Loucy (cell line): ENCODE measurements at regions not wholly inside any gene's neighbourhood (a gene's known extent, or its start where the extent isn't known, plus 50 kb on each side); places are given as distances from the start of the nearest gene placed in this dataset.
"Not testable (repeated sequence)": the region's sequence is repeated elsewhere in the genome, so short reads cannot be mapped to it uniquely, and the experiment has no call there.

Source experiments
- H2AFZ ChIP-seq: fragments of 200-600 bp; sonication (generic); 2 replicates; pipeline ENCODE4 v1.6.0; 2016; ENCODE audit warnings: antibody characterized with exemption, mild to moderate bottlenecking, low read length, moderate library complexity
- H3F3A ChIP-seq: fragments of 200-600 bp; 2 replicates; pipeline ENCODE4 v1.6.0; 2016; ENCODE audit warnings: antibody characterized with exemption, low read depth, mild to moderate bottlenecking
- H3K27me3 ChIP-seq: fragments of 200-600 bp; sonication (generic); 2 replicates; pipeline ENCODE4 v1.6.1; 2014; ENCODE audit warnings: low read length, mild to moderate bottlenecking; ENCODE audit not compliant: insufficient read depth, poor library complexity, severe bottlenecking
- H3K36me3 ChIP-seq: fragments of 200-600 bp; sonication (generic); 2 replicates; pipeline ENCODE4 v1.6.1; 2016; ENCODE audit warnings: low read length; ENCODE audit not compliant: insufficient read depth
- H3K4me1 ChIP-seq: fragments of 200-600 bp; sonication (generic); 2 replicates; pipeline ENCODE4 v1.5.1; 2014; ENCODE audit warnings: low read length, mild to moderate bottlenecking; ENCODE audit not compliant: insufficient read depth, poor library complexity, severe bottlenecking
- H3K4me2 ChIP-seq: fragments of 200-600 bp; sonication (generic); 2 replicates; pipeline ENCODE4 v1.6.0; 2014; ENCODE audit warnings: antibody characterized with exemption, low read length, low read depth, mild to moderate bottlenecking; ENCODE audit not compliant: poor library complexity, severe bottlenecking
- H3K4me3 ChIP-seq: fragments of 200-600 bp; sonication (generic); 2 replicates; pipeline ENCODE4 v1.5.1; 2014; ENCODE audit warnings: low read length, mild to moderate bottlenecking, mixed read lengths; ENCODE audit not compliant: poor library complexity, severe bottlenecking
- H3K79me2 ChIP-seq: fragments of 200-600 bp; sonication (generic); 2 replicates; pipeline ENCODE4 v1.6.1; 2014; ENCODE audit warnings: low read length; ENCODE audit not compliant: insufficient read depth
- H3K9ac ChIP-seq: fragments of 200-600 bp; sonication (generic); 2 replicates; pipeline ENCODE4 v1.6.0; 2014; ENCODE audit warnings: mild to moderate bottlenecking, low read depth, low read length, moderate library complexity; ENCODE audit not compliant: poor library complexity, severe bottlenecking
- H3K9me2 ChIP-seq: fragments of 200-600 bp; sonication (generic); replicated peaks from 2 replicates; pipeline ENCODE4 v1.6.1; 2016; ENCODE audit warnings: low read depth, low read length, mixed read lengths
- H3K9me3 ChIP-seq: fragments of 200-600 bp; sonication (generic); 2 replicates; pipeline ENCODE4 v1.6.1; 2014; ENCODE audit warnings: mild to moderate bottlenecking, antibody characterized with exemption, low read length, low read depth; ENCODE audit not compliant: insufficient read depth
- H4K20me1 ChIP-seq: fragments of 200-600 bp; sonication (generic); 2 replicates; pipeline ENCODE4 v1.6.0; 2014; ENCODE audit warnings: antibody characterized with exemption, low read length, mild to moderate bottlenecking; ENCODE audit not compliant: insufficient read depth, poor library complexity, severe bottlenecking
- CTCF ChIP-seq: fragments of 200-600 bp; sonication (generic); conservative IDR thresholded peaks from 2 replicates; pipeline ENCODE4 v1.5.1; 2014; ENCODE audit warnings: mild to moderate bottlenecking, antibody characterized with exemption, low read length
- EZH2phosphoT487 ChIP-seq: fragments of 200-600 bp; IDR thresholded peaks from 2 replicates; pipeline ENCODE4 v1.6.1; 2018; ENCODE audit warnings: antibody characterized with exemption, mild to moderate bottlenecking, moderate library complexity, borderline replicate concordance

GRCh38 chr14:105748204-105748578 lies 221.8 kb downstream of the TMEM121 start:
- Histone ChIP-seq H3F3A (no peaks in the 10 kb centered on the region), H2AFZ (no peak overlapping the region), H3K4me3 (no peak overlapping the region), H3K9ac (no peak overlapping the region), H3K36me3 (no peaks in the 10 kb centered on the region), H3K27me3 (no peaks in the 10 kb centered on the region), H3K4me1 (no peaks in the 10 kb centered on the region), H3K79me2 (no peaks in the 10 kb centered on the region), H3K9me3 (no peaks in the 10 kb centered on the region), H3K9me2 (no peaks in the 10 kb centered on the region), H3K4me2 (no peak overlapping the region), H4K20me1 (no peaks in the 10 kb centered on the region)
- TF ChIP-seq EZH2phosphoT487 = no peak
- no peak for TF ChIP-seq CTCF

GRCh38 chr14:105748710-105749109 lies 222.3 kb downstream of the TMEM121 start:
- H2AFZ ChIP-seq, H3F3A ChIP-seq, H3K9ac ChIP-seq, H4K20me1 ChIP-seq, H3K9me3 ChIP-seq, H3K36me3 ChIP-seq, H3K9me2 ChIP-seq, H3K4me3 ChIP-seq, H3K4me1 ChIP-seq, H3K79me2 ChIP-seq, H3K27me3 ChIP-seq, H3K4me2 ChIP-seq: not testable (repeated sequence)

GRCh38 chr14:105749870-105750541 lies 223.6 kb downstream of the TMEM121 start:
- not testable (repeated sequence) for H3K4me1 ChIP-seq, H3K4me2 ChIP-seq, H3K9ac ChIP-seq, H2AFZ ChIP-seq, H3K9me3 ChIP-seq, H3K27me3 ChIP-seq, H3K9me2 ChIP-seq, H3K36me3 ChIP-seq, H3K79me2 ChIP-seq, H3F3A ChIP-seq, H3K4me3 ChIP-seq, H4K20me1 ChIP-seq

GRCh38 chr14:105751291-105751751 lies 224.9 kb downstream of the TMEM121 start:
- H3K79me2 ChIP-seq, H2AFZ ChIP-seq, H3K4me2 ChIP-seq, H3K9me2 ChIP-seq, H3F3A ChIP-seq, H3K36me3 ChIP-seq, H3K4me3 ChIP-seq, H3K27me3 ChIP-seq, H3K9ac ChIP-seq, H3K4me1 ChIP-seq, H3K9me3 ChIP-seq, H4K20me1 ChIP-seq: not testable (repeated sequence)

GRCh38 chr14:105752420-105752819 lies 226.0 kb downstream of the TMEM121 start:
- not testable (repeated sequence) for H4K20me1 ChIP-seq

More at GRCh38 chr14:105752420-105752819, 226.0 kb downstream of the TMEM121 start:
- not testable (repeated sequence) for H3K4me3 ChIP-seq, H3K36me3 ChIP-seq, H3K9me3 ChIP-seq, H3K4me2 ChIP-seq, H3K9me2 ChIP-seq, H3K27me3 ChIP-seq, H2AFZ ChIP-seq, H3K4me1 ChIP-seq, H3K9ac ChIP-seq, H3K79me2 ChIP-seq, H3F3A ChIP-seq
